ENCODE measurements at regions not wholly inside any gene's neighbourhood (a gene's known extent, or its start where the extent isn't known, plus 50 kb on each side); places are given as distances from the start of the nearest gene placed in this dataset.

DNA sequence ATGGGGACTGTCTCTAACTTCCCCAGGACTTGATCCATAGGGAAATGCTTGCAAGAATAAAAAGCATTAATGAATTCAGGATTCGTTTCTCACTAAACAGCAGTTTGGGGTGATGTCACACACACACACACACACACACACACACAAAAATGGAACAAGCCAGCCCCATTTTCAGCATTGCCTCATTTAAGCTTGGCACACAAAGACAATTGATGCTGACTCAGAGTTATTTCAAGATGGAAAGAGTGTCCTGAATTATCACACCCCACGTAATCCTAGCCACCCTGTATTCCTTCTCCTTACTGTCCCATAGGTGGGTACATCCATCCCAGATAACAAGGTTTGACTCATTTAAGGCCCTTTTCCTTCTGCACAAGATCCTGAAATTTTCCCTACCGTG is 345.1 kb upstream of the HS3ST1 start:
- DNase-seq (ENCODE audit: low spot score): no peak
- TF ChIP-seq EZH2 (IDR thresholded peaks at IDR 0.05; ENCODE audit: borderline replicate concordance, low read depth, low read length, poor library complexity, severe bottlenecking): no peak
- TF ChIP-seq, protein P1, sequence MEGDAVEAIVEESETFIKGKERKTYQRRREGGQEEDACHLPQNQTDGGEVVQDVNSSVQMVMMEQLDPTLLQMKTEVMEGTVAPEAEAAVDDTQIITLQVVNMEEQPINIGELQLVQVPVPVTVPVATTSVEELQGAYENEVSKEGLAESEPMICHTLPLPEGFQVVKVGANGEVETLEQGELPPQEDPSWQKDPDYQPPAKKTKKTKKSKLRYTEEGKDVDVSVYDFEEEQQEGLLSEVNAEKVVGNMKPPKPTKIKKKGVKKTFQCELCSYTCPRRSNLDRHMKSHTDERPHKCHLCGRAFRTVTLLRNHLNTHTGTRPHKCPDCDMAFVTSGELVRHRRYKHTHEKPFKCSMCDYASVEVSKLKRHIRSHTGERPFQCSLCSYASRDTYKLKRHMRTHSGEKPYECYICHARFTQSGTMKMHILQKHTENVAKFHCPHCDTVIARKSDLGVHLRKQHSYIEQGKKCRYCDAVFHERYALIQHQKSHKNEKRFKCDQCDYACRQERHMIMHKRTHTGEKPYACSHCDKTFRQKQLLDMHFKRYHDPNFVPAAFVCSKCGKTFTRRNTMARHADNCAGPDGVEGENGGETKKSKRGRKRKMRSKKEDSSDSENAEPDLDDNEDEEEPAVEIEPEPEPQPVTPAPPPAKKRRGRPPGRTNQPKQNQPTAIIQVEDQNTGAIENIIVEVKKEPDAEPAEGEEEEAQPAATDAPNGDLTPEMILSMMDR (conservative IDR thresholded peaks at IDR 0.05; ENCODE audit: low read depth, low read length): no peak
- Histone ChIP-seq H3K9me3 (ENCODE audit: low read depth, low read length, poor library complexity, severe bottlenecking) (peaks cover 17% of the 10 kb centered on the region), H3K27ac (ENCODE audit: low read depth, low read length, poor library complexity, severe bottlenecking) (no peak overlapping the region), H3K4me1 (ENCODE audit: insufficient read depth, low read length, poor library complexity, severe bottlenecking) (no peaks in the 10 kb centered on the region), H3K27me3 (replicated peaks; ENCODE audit: insufficient read depth, low read depth, low read length, poor library complexity) (no peaks in the 10 kb centered on the region), H3K4me3 (ENCODE audit: low read depth, low read length, poor library complexity, severe bottlenecking) (no peak overlapping the region), H3K36me3 (ENCODE audit: insufficient read depth, low read length, poor library complexity, severe bottlenecking) (no peaks in the 10 kb centered on the region)
- POLR2A ChIA-PET (ENCODE audit: low non-redundant PET): no interaction called here
- BruUV-seq (replicated peaks): no TSS peak
- CTCF ChIA-PET: no interaction called here
- intact Hi-C loops (cut with micrococcal nuclease; ENCODE audit: unreplicated experiment): no loop called here

DNA sequence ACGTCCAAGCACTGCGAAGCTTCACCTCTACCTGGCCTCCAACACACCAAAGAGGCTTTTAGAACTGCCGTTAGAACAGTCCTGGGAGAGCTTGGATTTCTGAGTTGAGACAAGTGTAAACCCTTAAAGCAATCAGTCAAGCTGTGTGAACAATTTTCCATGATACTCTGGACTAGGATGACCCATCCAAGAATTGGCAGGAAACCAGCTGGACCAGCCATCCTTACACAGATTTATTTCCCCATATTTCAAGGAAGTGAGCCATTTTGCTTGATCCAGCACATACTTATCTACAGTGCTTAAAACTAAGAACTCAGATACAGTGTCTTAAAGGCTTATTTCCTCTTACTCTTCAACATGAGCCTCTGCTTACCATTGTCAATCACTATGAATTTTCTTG is 340.7 kb upstream of the HS3ST1 start:
- H3K27me3 ChIP-seq (replicated peaks; ENCODE audit: insufficient read depth, low read depth, low read length, poor library complexity): no peaks in the 10 kb centered on the region
- TF ChIP-seq, protein P1 (conservative IDR thresholded peaks at IDR 0.05; ENCODE audit: low read depth, low read length): no peak
- TF ChIP-seq EZH2 (IDR thresholded peaks at IDR 0.05; ENCODE audit: borderline replicate concordance, low read depth, low read length, poor library complexity, severe bottlenecking): no peak
- ChIA-PET CTCF (no interaction called here), POLR2A (ENCODE audit: low non-redundant PET) (no interaction called here)
- no TSS peak for BruUV-seq (replicated peaks)
- DNase-seq (ENCODE audit: low spot score): no peak
- H3K4me3 ChIP-seq (ENCODE audit: low read depth, low read length, poor library complexity, severe bottlenecking): no peak overlapping the region
- H3K9me3 ChIP-seq (ENCODE audit: low read depth, low read length, poor library complexity, severe bottlenecking): peaks cover 8% of the 10 kb centered on the region
- intact Hi-C loops (cut with micrococcal nuclease; ENCODE audit: unreplicated experiment): loop anchor here (10.0 kb wide), 1 partner anchor 865 kb away; no protein-coding TSS in a partner anchor
- no peaks in the 10 kb centered on the region for H3K4me1 ChIP-seq (ENCODE audit: insufficient read depth, low read length, poor library complexity, severe bottlenecking)
- no peaks in the 10 kb centered on the region for H3K36me3 ChIP-seq (ENCODE audit: insufficient read depth, low read length, poor library complexity, severe bottlenecking)
- no peak overlapping the region for H3K27ac ChIP-seq (ENCODE audit: low read depth, low read length, poor library complexity, severe bottlenecking)

DNA sequence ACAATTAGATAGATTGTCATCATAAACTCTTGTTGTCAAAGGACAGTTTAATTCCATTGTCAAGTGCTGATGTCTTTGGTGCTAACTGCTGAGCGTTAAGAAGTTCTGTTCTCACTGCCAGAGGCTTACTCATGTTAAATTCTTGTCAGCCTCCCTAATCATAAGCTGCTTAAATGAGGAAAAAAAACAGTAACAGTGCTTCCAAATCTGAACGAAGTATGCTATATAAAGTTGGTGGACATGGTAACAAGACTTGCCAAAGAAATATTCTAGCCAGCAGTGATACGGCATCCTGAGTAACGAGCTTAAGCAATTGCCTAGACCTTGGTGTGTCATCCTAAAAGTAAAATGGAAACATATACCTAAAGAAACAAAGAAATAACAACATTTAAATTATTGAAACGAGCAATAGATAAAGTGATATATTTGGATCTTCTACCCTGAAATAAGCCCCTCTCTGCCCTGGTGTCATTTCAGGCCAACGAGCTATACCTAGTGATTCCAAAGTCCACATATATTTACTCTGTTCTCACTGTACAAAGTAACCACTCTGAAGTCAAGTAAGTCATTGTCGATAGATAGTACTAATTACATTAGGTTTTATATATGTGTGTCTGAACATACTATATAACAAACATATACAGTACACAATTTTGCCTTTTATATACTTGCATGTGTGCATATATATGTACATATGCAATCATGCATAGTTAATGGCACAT is 339.7 kb upstream of the HS3ST1 start:
- POLR2A ChIA-PET (ENCODE audit: low non-redundant PET): no interaction called here
- no peaks in the 10 kb centered on the region for H3K27me3 ChIP-seq (replicated peaks; ENCODE audit: insufficient read depth, low read depth, low read length, poor library complexity)
- CTCF ChIA-PET: no interaction called here
- no peak for DNase-seq (ENCODE audit: low spot score)
- no peak overlapping the region for H3K4me3 ChIP-seq (ENCODE audit: low read depth, low read length, poor library complexity, severe bottlenecking)
- no peaks in the 10 kb centered on the region for H3K4me1 ChIP-seq (ENCODE audit: insufficient read depth, low read length, poor library complexity, severe bottlenecking)
- peaks cover 7% of the 10 kb centered on the region for H3K9me3 ChIP-seq (ENCODE audit: low read depth, low read length, poor library complexity, severe bottlenecking)
- no TSS peak for BruUV-seq (replicated peaks)
- TF ChIP-seq, protein P1 (conservative IDR thresholded peaks at IDR 0.05; ENCODE audit: low read depth, low read length): no peak
- TF ChIP-seq EZH2 (IDR thresholded peaks at IDR 0.05; ENCODE audit: borderline replicate concordance, low read depth, low read length, poor library complexity, severe bottlenecking): no peak
- no peaks in the 10 kb centered on the region for H3K36me3 ChIP-seq (ENCODE audit: insufficient read depth, low read length, poor library complexity, severe bottlenecking)
- intact Hi-C loops (cut with micrococcal nuclease; ENCODE audit: unreplicated experiment): loop anchor here (10.0 kb wide), 1 partner anchor 866 kb away; no protein-coding TSS in a partner anchor
- no peak overlapping the region for H3K27ac ChIP-seq (ENCODE audit: low read depth, low read length, poor library complexity, severe bottlenecking)

All from A673 (cell line).